ENCODE measurements at regions not wholly inside any gene's neighbourhood (a gene's known extent, or its start where the extent isn't known, plus 50 kb on each side); places are given as distances from the start of the nearest gene placed in this dataset.
"Not testable (repeated sequence)": the region's sequence is repeated elsewhere in the genome, so short reads cannot be mapped to it uniquely, and the experiment has no call there.

DNA sequence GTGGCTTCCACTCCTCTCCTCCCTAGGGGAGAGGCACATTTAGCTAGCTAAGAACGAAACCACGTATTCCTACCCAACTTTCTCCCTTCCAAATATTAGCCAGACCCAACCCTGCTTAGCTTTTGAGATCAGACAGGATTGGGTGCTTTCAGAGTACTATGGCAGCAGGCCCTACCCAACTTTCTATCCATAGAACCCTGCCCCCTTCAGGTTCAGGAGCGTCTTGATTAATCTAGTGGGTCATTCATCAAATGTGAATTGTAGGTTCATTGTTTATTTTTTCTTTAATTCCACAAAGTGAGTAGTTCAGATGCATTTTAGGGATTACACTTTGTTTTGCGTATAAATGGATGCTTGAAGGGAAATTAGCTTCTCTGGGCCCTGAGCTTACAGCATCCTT is 188.3 kb downstream of the MIB1 start:
- no peak for DNase-seq (ENCODE audit: low read depth in 2 of 2)

GRCh38 chr18:21930177-21930576 is 189.6 kb downstream of the MIB1 start:
- DNase-seq (ENCODE audit: low read depth in 2 of 2) = peak; percentile 3 to 75

DNA sequence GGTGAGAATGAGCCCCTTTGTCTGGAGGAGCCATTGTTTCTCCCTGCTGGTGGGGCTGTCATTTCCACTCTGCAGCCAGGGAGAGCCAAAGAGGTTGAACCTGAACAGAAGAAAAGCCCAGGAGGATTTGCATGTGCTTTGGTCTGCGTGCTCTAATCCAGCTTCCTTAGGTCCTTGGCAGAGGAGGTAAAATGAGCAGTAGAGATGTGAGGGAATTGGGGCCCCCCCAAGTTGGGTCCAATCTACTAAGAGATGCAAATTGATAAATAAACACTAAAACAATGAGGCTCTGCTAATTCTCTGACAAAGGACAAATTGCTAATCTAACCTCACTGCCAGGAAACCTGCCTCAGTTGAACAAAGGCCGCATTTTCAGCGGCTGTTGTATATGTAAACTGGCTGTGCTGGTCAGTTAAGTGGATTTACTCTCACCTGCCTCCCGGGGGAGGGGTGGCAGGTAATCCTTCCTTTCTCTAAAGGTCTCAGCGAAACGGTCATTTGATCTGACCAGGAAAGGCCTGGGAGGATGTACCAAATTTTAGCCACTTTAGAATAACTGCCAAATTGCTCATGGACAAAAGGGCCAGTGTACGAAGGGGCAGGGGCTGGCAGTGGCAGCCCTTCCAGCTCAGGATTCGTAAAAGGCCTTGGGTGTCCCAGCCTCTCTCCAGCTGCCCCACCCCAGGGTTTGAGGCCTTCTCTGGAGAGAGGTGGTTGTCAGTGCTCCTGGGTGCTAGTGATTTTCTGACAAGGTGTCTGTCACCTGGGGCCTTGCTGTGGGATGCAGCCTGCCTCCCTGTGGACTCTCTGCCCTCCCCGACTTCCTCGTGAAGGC is 193.6 kb downstream of the MIB1 start:
- DNase-seq (ENCODE audit: low read depth in 2 of 2) = no peak

DNA sequence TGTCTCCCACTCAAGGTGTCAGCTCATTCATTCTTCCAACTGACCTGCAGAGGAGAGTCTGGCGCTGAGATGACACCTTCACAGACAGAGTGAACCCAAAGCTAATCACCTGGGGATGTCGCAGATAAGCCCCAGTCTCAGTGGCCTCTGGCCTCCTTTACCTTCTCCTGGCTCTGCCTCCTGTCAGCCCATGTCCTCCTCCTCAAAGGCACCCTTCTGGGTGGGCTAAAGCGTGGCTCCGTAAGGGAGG is 194.1 kb downstream of the MIB1 start:
- no peak for DNase-seq (ENCODE audit: low read depth in 2 of 2)

DNA sequence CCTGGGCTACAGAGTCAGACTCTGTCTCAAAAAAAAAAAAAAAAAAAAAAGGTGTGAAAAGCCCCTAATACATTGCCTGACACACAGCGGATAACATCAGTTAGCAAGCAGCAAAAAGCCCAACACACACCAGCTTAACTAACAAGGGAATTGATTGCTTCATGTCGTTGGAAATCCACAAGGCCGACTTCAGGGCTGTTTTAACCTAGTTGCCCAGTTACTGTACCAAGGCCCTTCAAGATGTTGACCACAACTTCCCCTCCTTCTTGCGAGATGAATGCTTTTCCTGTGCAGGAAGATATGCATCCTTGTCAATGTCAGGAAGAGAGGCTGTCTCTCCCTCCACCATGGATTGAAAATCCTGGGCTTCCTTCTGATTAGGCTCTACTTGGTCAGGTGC is 202.9 kb downstream of the MIB1 start:
- peak in 1 of 2 donors; percentile 49 for DNase-seq (ENCODE audit: low read depth in 2 of 2)

- DNase-seq (ENCODE audit: low read depth in 2 of 2) = no peak
Measured at GRCh38 chr18:21949326-21950015, 208.9 kb downstream of the MIB1 start.

DNA sequence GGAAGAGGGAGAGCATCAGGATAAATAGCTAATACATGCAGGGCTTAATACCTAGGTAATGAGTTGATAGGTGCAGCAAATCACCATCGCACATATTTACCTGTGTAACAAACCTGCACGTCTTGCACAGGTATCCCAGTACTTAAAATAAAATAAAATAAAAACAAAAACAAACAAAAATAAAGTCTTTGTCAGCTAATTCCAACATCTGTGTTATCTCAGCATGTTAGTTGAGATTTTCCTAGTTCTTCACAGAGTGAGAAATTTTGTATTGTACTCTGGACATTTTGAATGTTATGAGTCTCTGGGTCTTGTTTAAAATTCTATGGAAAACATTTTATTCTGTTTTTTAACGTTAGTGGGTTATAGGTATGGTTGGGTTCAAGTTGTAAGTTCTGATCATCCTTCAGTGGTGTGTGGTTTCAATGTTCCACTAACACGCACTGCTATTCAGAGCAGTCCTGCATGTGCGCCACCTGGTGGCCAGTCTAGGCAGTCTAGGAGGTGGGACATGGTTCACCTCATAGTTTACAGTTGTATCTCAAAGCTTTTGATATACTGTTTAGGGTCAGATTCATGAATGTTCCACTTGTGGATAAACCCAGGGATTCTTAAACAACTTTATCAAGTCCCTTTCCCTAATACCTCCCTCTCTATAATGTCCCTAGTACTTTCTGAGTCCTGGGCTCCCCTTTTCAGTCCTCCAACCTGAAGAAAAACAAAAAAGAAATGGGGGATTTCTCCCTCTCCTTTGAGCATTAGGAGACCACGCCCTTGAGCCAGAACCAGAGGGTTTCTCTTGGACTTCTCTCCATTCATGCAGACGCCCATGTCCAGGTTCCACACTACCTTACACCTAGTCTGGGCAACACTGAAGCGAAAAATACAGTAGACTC is 213.4 kb upstream of the GATA6 start:
- DNase-seq (ENCODE audit: low read depth in 2 of 2) = peak; percentile 74 to 84

GRCh38 chr18:21958263-21958662 is 211.1 kb upstream of the GATA6 start:
- DNase-seq (ENCODE audit: low read depth in 2 of 2) = no peak

GRCh38 chr18:21958707-21959450 is 210.5 kb upstream of the GATA6 start:
- DNase-seq (ENCODE audit: low read depth in 2 of 2) = no peak

- no peak for DNase-seq (ENCODE audit: low read depth in 2 of 2)
Measured at GRCh38 chr18:21960189-21960588, 209.2 kb upstream of the GATA6 start.

- no peak for DNase-seq (ENCODE audit: low read depth in 2 of 2)
Measured at GRCh38 chr18:21963336-21963735, 206.1 kb upstream of the GATA6 start.

DNA sequence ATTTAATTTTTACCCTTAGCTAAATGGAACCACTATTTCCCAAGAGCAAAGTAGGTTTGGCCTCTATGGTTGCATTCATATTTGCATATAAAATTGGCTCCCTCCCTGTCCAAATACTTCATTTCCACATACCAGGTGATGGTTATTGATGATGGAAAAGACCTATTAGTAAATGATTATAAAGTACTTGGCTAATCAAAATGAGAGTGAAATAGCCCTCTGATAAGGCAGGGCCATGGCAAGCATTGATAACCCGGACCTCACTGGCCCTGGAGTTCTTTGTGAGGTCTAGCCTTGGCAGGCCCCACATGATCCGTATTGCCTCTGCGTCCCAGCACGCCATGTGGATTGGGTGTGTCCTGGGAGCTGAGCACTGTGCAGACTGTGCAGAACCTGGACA is 201.1 kb upstream of the GATA6 start:
- no peak for DNase-seq (ENCODE audit: low read depth in 2 of 2)

GRCh38 chr18:21972281-21972680 is 197.1 kb upstream of the GATA6 start:
- DNase-seq (ENCODE audit: low read depth in 2 of 2) = no peak

DNA sequence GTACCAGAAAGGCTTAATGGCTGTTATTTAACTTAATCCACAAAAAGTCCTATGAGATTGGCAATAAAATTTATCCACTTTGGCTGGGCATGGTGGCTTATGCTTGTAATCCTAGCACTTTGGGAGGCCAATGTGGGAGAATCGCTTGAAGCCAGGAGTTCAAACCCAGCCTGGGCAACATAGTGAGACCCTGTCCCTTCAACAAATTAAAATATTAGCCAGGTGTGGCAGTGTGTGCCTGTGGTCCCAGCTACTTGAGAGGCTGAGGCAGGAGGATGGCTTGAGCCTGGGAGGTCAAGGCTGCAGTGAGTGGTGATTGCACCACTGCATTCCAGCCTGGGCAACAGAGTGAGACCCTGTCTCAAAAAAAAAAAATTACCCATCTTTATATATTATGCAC is 193.4 kb upstream of the GATA6 start:
- DNase-seq (ENCODE audit: low read depth in 2 of 2) = not testable (repeated sequence)

DNA sequence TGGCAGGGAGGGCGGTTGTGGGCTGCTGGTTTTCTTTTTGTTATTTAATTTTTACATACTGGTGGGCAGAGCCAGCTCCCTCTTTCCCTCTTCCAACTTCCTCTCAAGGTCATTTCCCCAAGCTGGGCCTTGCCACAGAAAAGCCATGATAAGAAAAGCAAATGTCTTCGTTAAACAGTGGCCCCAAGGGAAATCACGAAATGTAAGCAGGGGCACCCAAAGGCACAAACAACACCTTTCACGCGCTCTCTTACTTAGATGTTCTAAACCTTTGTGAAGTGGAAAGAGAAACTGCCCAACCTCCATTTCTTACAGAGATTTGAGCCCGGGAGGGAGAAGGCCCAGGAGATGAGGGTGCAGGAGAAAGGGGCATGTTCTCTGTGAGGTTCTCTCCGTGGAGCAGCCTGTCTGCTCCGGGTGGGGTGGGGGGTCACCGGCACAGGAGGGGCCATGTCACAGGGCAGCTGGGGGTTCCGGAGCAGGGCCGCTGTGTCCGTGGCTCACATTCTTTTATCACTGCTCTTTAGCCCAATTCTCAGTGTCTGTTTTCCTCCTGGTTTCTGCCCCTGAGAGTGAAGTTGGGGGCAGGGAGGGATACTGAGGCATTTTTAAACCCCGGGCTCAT is 190.7 kb upstream of the GATA6 start:
- no peak for DNase-seq (ENCODE audit: low read depth in 2 of 2)

DNA sequence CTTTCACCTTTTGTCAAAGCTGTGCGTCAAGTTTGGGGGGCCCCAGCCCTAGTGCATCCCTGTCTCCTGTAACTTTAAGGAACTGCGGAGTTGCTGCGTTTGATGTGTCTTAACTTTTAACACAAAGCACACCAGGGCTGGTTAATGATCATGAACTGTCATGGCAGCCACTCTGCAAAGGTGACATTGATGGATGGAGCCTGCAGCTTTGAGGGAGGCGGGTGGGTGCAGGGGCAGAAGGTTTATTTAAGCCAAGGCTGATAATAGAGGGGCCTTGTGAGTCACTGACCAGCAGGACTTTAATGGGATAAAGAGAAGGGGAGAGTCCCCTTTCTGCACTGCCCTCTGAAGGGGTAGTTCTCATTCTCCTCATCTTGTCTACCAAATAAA is 190.2 kb upstream of the GATA6 start:
- no peak for DNase-seq (ENCODE audit: low read depth in 2 of 2)

GRCh38 chr18:21979759-21980158 is 189.6 kb upstream of the GATA6 start:
- no peak for DNase-seq (ENCODE audit: low read depth in 2 of 2)

GRCh38 chr18:21980744-21981143 is 188.6 kb upstream of the GATA6 start:
- no peak for DNase-seq (ENCODE audit: low read depth in 2 of 2)

GRCh38 chr18:21981489-21981888 is 187.9 kb upstream of the GATA6 start:
- DNase-seq (ENCODE audit: low read depth in 2 of 2) = not testable (repeated sequence)

DNA sequence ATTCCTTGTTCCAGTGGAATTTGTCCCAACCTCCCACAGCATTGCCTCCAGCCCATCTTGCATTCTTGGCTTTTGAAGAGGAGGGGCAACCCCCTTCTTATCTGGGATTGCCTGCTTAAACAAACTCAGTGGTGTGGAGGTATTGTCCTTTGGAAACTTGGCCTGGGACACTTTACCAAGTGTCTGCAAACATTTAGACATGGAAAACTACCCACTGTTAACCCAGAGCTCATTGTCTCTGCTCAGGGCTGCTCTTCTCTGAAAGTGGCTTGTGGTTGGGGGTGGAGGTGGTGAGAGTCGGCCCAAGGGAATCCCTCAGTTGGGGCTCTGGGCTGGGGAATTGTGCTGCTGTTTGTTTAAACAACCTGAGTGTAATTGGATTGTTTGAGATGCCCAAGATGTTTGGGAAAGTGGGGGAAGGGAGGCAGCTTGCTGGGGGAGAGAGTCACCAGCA is 178.3 kb upstream of the GATA6 start:
- DNase-seq (ENCODE audit: low read depth in 2 of 2) = no peak

- DNase-seq (ENCODE audit: low read depth in 2 of 2) = no peak
Measured at GRCh38 chr18:21991886-21992285, 177.5 kb upstream of the GATA6 start.
